GM21825 (cell line): ENCODE measurements at regions not wholly inside any gene's neighbourhood (a gene's known extent, or its start where the extent isn't known, plus 50 kb on each side); places are given as distances from the start of the nearest gene placed in this dataset.

Experiments
- ATAC-seq: cut with Tn5 transposase; IDR thresholded peaks from one replicate; pipeline ENCODE4 v1.9.1; 2021; ENCODE audit warnings: mild to moderate bottlenecking, moderate library complexity; ENCODE audit not compliant: unreplicated experiment

GRCh38 chr16:82499302-82499701, 127.5 kb upstream of the CDH13 start:
- ATAC-seq = no peak

GRCh38 chr16:82497139-82497538, 129.6 kb upstream of the CDH13 start:
- no peak for ATAC-seq

GRCh38 chr16:82488460-82488859, 138.3 kb upstream of the CDH13 start:
- ATAC-seq = no peak

GRCh38 chr16:82481455-82481854, 145.3 kb upstream of the CDH13 start:
- ATAC-seq = no peak

GRCh38 chr16:82476786-82477185, 150.0 kb upstream of the CDH13 start:
- no peak for ATAC-seq

- no peak for ATAC-seq
Measured at GRCh38 chr16:82470620-82471152, 156.1 kb upstream of the CDH13 start.

GRCh38 chr16:82470016-82470415, 156.8 kb upstream of the CDH13 start:
- no peak for ATAC-seq

GRCh38 chr16:82464187-82464586, 162.6 kb upstream of the CDH13 start:
- ATAC-seq = no peak

- ATAC-seq = no peak
Measured at GRCh38 chr16:82460766-82461165, 166.0 kb upstream of the CDH13 start.

- no peak for ATAC-seq
Measured at GRCh38 chr16:82459580-82460256, 167.1 kb upstream of the CDH13 start.

GRCh38 chr16:82456683-82457082, 170.1 kb upstream of the CDH13 start:
- peak; percentile 70 for ATAC-seq

- no peak for ATAC-seq
Measured at GRCh38 chr16:82454566-82454965, 172.2 kb upstream of the CDH13 start.

- ATAC-seq = no peak
Measured at GRCh38 chr16:82454152-82454551, 172.6 kb upstream of the CDH13 start.

GRCh38 chr16:82452004-82452756, 174.6 kb upstream of the CDH13 start:
- no peak for ATAC-seq

- ATAC-seq = no peak
Measured at GRCh38 chr16:82451449-82451848, 175.3 kb upstream of the CDH13 start.

- ATAC-seq = no peak
Measured at GRCh38 chr16:82440336-82440735, 186.4 kb upstream of the CDH13 start.

GRCh38 chr16:82439678-82440293, 187.0 kb upstream of the CDH13 start:
- no peak for ATAC-seq

- no peak for ATAC-seq
Measured at GRCh38 chr16:82433042-82433441, 193.7 kb upstream of the CDH13 start.

- ATAC-seq = no peak
Measured at GRCh38 chr16:82432261-82432660, 194.5 kb upstream of the CDH13 start.

GRCh38 chr16:82425661-82426060, 201.1 kb upstream of the CDH13 start:
- ATAC-seq = no peak

- ATAC-seq = no peak
Measured at GRCh38 chr16:82421851-82422250, 204.9 kb upstream of the CDH13 start.

GRCh38 chr16:82419332-82419731, 207.4 kb upstream of the CDH13 start:
- no peak for ATAC-seq
